ENCODE measurements at regions not wholly inside any gene's neighbourhood (a gene's known extent, or its start where the extent isn't known, plus 50 kb on each side); places are given as distances from the start of the nearest gene placed in this dataset.

- H3K4me3 ChIP-seq (ENCODE audit: low read depth, low read length): no peak overlapping the region
- DNase-seq (ENCODE audit: extremely low spot score): no peak
- H3K4me1 ChIP-seq (ENCODE audit: insufficient read depth): no peaks in the 10 kb centered on the region
- no peaks in the 10 kb centered on the region for H3K36me3 ChIP-seq (ENCODE audit: insufficient read depth)
- WGBS: 65% methylated on average over 1 of the region's 1 CpG
- no peak overlapping the region for H3K27ac ChIP-seq (ENCODE audit: low read depth)
These were observed 820.5 kb upstream of the CELF4 start for GRCh38 chr18:38386146-38386545.

- no peak overlapping the region for H3K27ac ChIP-seq (ENCODE audit: low read depth)
- H3K36me3 ChIP-seq (ENCODE audit: insufficient read depth): no peaks in the 10 kb centered on the region
- 56% methylated on average over 4 of the region's 4 CpGs for WGBS
- DNase-seq (ENCODE audit: extremely low spot score): no peak
- no peaks in the 10 kb centered on the region for H3K4me1 ChIP-seq (ENCODE audit: insufficient read depth)
- no peak overlapping the region for H3K4me3 ChIP-seq (ENCODE audit: low read depth, low read length)
These were observed 804.4 kb upstream of the CELF4 start for GRCh38 chr18:38369772-38370690.

GRCh38 chr18:38368886-38369285, 803.3 kb upstream of the CELF4 start:
- no peak overlapping the region for H3K27ac ChIP-seq (ENCODE audit: low read depth)
- H3K4me1 ChIP-seq (ENCODE audit: insufficient read depth): no peaks in the 10 kb centered on the region
- H3K36me3 ChIP-seq (ENCODE audit: insufficient read depth): no peaks in the 10 kb centered on the region
- no peak for DNase-seq (ENCODE audit: extremely low spot score)
- H3K4me3 ChIP-seq (ENCODE audit: low read depth, low read length): no peak overlapping the region

GRCh38 chr18:38368246-38368645, 802.6 kb upstream of the CELF4 start:
- 95% methylated on average over 2 of the region's 2 CpGs for WGBS
- H3K4me1 ChIP-seq (ENCODE audit: insufficient read depth): no peaks in the 10 kb centered on the region

GRCh38 chr18:38367473-38367872, 801.9 kb upstream of the CELF4 start:
- H3K4me1 ChIP-seq (ENCODE audit: insufficient read depth): no peaks in the 10 kb centered on the region

More at GRCh38 chr18:38368246-38368645, 802.6 kb upstream of the CELF4 start:
- H3K4me3 ChIP-seq (ENCODE audit: low read depth, low read length): no peak overlapping the region
- DNase-seq (ENCODE audit: extremely low spot score): no peak
- H3K27ac ChIP-seq (ENCODE audit: low read depth): no peak overlapping the region
- no peaks in the 10 kb centered on the region for H3K36me3 ChIP-seq (ENCODE audit: insufficient read depth)

GRCh38 chr18:38362286-38362792, 796.7 kb upstream of the CELF4 start:
- no peak for DNase-seq (ENCODE audit: extremely low spot score)
- H3K27ac ChIP-seq (ENCODE audit: low read depth): no peak overlapping the region
- 81% methylated on average over 2 of the region's 2 CpGs for WGBS
- H3K4me1 ChIP-seq (ENCODE audit: insufficient read depth): no peaks in the 10 kb centered on the region
- H3K4me3 ChIP-seq (ENCODE audit: low read depth, low read length): no peak overlapping the region
- no peaks in the 10 kb centered on the region for H3K36me3 ChIP-seq (ENCODE audit: insufficient read depth)

More at GRCh38 chr18:38367473-38367872, 801.9 kb upstream of the CELF4 start:
- no peak for DNase-seq (ENCODE audit: extremely low spot score)
- Histone ChIP-seq H3K27ac (ENCODE audit: low read depth) (no peak overlapping the region), H3K4me3 (ENCODE audit: low read depth, low read length) (no peak overlapping the region), H3K36me3 (ENCODE audit: insufficient read depth) (no peaks in the 10 kb centered on the region)
- WGBS: 76% methylated on average over 1 of the region's 1 CpG

- no peaks in the 10 kb centered on the region for H3K36me3 ChIP-seq (ENCODE audit: insufficient read depth)
- no peak for DNase-seq (ENCODE audit: extremely low spot score)
- 58% methylated on average over 11 of the region's 11 CpGs for WGBS
- no peak overlapping the region for H3K27ac ChIP-seq (ENCODE audit: low read depth)
- no peak overlapping the region for H3K4me3 ChIP-seq (ENCODE audit: low read depth, low read length)
- no peaks in the 10 kb centered on the region for H3K4me1 ChIP-seq (ENCODE audit: insufficient read depth)
These were observed 793.4 kb upstream of the CELF4 start for GRCh38 chr18:38358805-38359657.

- DNase-seq (ENCODE audit: extremely low spot score): no peak
- Histone ChIP-seq H3K4me1 (ENCODE audit: insufficient read depth) (no peaks in the 10 kb centered on the region), H3K36me3 (ENCODE audit: insufficient read depth) (no peaks in the 10 kb centered on the region), H3K27ac (ENCODE audit: low read depth) (no peak overlapping the region), H3K4me3 (ENCODE audit: low read depth, low read length) (no peak overlapping the region)
These were observed 787.6 kb upstream of the CELF4 start for GRCh38 chr18:38353149-38353548.

GRCh38 chr18:38350141-38350540, 784.5 kb upstream of the CELF4 start:
- Histone ChIP-seq H3K36me3 (ENCODE audit: insufficient read depth) (no peaks in the 10 kb centered on the region), H3K4me1 (ENCODE audit: insufficient read depth) (no peaks in the 10 kb centered on the region)
- WGBS: 91% methylated on average over 2 of the region's 2 CpGs

GRCh38 chr18:38330573-38330972, 765.0 kb upstream of the CELF4 start:
- 88% methylated on average over 3 of the region's 3 CpGs for WGBS
- no peak for DNase-seq (ENCODE audit: extremely low spot score)
- no peak overlapping the region for H3K27ac ChIP-seq (ENCODE audit: low read depth)
- no peaks in the 10 kb centered on the region for H3K4me1 ChIP-seq (ENCODE audit: insufficient read depth)
- no peaks in the 10 kb centered on the region for H3K36me3 ChIP-seq (ENCODE audit: insufficient read depth)
- H3K4me3 ChIP-seq (ENCODE audit: low read depth, low read length): no peak overlapping the region

More at GRCh38 chr18:38350141-38350540, 784.5 kb upstream of the CELF4 start:
- no peak for DNase-seq (ENCODE audit: extremely low spot score)
- no peak overlapping the region for H3K4me3 ChIP-seq (ENCODE audit: low read depth, low read length)
- no peak overlapping the region for H3K27ac ChIP-seq (ENCODE audit: low read depth)

- Histone ChIP-seq H3K27ac (ENCODE audit: low read depth) (no peak overlapping the region), H3K4me3 (ENCODE audit: low read depth, low read length) (no peak overlapping the region), H3K36me3 (ENCODE audit: insufficient read depth) (no peaks in the 10 kb centered on the region), H3K4me1 (ENCODE audit: insufficient read depth) (no peaks in the 10 kb centered on the region)
- DNase-seq (ENCODE audit: extremely low spot score): no peak
These were observed 763.5 kb upstream of the CELF4 start for GRCh38 chr18:38329145-38329544.

- WGBS: 50% methylated on average over 1 of the region's 1 CpG
- no peak overlapping the region for H3K4me3 ChIP-seq (ENCODE audit: low read depth, low read length)
- no peak for DNase-seq (ENCODE audit: extremely low spot score)
These were observed 756.6 kb upstream of the CELF4 start for GRCh38 chr18:38322206-38322605.

GRCh38 chr18:38321262-38321661, 755.7 kb upstream of the CELF4 start:
- Histone ChIP-seq H3K36me3 (ENCODE audit: insufficient read depth) (no peaks in the 10 kb centered on the region), H3K4me3 (ENCODE audit: low read depth, low read length) (no peak overlapping the region), H3K4me1 (ENCODE audit: insufficient read depth) (no peaks in the 10 kb centered on the region), H3K27ac (ENCODE audit: low read depth) (no peak overlapping the region)
- DNase-seq (ENCODE audit: extremely low spot score): no peak
- WGBS: 63% methylated on average over 3 of the region's 3 CpGs

More at GRCh38 chr18:38322206-38322605, 756.6 kb upstream of the CELF4 start:
- Histone ChIP-seq H3K27ac (ENCODE audit: low read depth) (no peak overlapping the region), H3K4me1 (ENCODE audit: insufficient read depth) (no peaks in the 10 kb centered on the region), H3K36me3 (ENCODE audit: insufficient read depth) (no peaks in the 10 kb centered on the region)

GRCh38 chr18:38318416-38318815, 752.8 kb upstream of the CELF4 start:
- no peak overlapping the region for H3K27ac ChIP-seq (ENCODE audit: low read depth)
- H3K4me3 ChIP-seq (ENCODE audit: low read depth, low read length): no peak overlapping the region

More at GRCh38 chr18:38318416-38318815, 752.8 kb upstream of the CELF4 start:
- Histone ChIP-seq H3K36me3 (ENCODE audit: insufficient read depth) (no peaks in the 10 kb centered on the region), H3K4me1 (ENCODE audit: insufficient read depth) (no peaks in the 10 kb centered on the region)
- no peak for DNase-seq (ENCODE audit: extremely low spot score)
